ENCODE measurements at regions not wholly inside any gene's neighbourhood (a gene's known extent, or its start where the extent isn't known, plus 50 kb on each side); places are given as distances from the start of the nearest gene placed in this dataset.

DNA sequence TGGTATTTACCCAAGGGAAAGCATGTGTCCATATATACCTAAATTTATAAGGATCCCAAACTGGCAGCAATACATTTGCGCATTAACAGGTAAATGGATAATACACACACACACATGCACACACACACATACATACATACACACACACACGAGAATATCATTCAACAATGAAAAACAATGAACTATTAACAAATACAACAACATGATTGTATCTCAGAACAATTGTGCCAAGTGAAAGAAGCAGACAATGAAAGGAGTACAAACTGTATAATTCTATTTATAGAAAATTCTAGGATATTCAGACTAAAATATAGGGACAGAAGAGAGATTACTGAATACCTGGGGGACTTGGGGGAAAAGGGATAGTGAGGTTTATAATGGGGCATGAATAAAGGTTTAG, 323.0 kb downstream of the KCNJ2 start:
- no peak overlapping the region for H3K27ac ChIP-seq (ENCODE audit: low read depth, low read length, poor library complexity, severe bottlenecking)
- no peaks in the 10 kb centered on the region for H3K9me3 ChIP-seq (ENCODE audit: low read length)
- no peaks in the 10 kb centered on the region for H3K36me3 ChIP-seq (ENCODE audit: insufficient read depth, low read length)
- no peaks in the 10 kb centered on the region for H3K4me1 ChIP-seq (ENCODE audit: insufficient read depth, low read length, severe bottlenecking)
- H4K20me1 ChIP-seq (ENCODE audit: insufficient read depth, low read length), result no peaks in the 10 kb centered on the region
- H3K4me3 ChIP-seq (ENCODE audit: low read depth, low read length, poor library complexity, severe bottlenecking), result no peak overlapping the region
- no peak overlapping the region for H3K4me2 ChIP-seq (ENCODE audit: low read length)
- no peak overlapping the region for H3K9ac ChIP-seq (ENCODE audit: low read length)
- TF ChIP-seq, protein P1, sequence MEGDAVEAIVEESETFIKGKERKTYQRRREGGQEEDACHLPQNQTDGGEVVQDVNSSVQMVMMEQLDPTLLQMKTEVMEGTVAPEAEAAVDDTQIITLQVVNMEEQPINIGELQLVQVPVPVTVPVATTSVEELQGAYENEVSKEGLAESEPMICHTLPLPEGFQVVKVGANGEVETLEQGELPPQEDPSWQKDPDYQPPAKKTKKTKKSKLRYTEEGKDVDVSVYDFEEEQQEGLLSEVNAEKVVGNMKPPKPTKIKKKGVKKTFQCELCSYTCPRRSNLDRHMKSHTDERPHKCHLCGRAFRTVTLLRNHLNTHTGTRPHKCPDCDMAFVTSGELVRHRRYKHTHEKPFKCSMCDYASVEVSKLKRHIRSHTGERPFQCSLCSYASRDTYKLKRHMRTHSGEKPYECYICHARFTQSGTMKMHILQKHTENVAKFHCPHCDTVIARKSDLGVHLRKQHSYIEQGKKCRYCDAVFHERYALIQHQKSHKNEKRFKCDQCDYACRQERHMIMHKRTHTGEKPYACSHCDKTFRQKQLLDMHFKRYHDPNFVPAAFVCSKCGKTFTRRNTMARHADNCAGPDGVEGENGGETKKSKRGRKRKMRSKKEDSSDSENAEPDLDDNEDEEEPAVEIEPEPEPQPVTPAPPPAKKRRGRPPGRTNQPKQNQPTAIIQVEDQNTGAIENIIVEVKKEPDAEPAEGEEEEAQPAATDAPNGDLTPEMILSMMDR (IDR thresholded peaks at IDR 0.05; ENCODE audit: low read length), result no peak
- no peak for TF ChIP-seq EZH2 (IDR thresholded peaks at IDR 0.05; ENCODE audit: borderline replicate concordance, low read length)
- no peaks in the 10 kb centered on the region for H3K27me3 ChIP-seq (ENCODE audit: insufficient read depth, low read length)
- H2AFZ ChIP-seq (ENCODE audit: low read length), result no peak overlapping the region
- H3K9me2 ChIP-seq (ENCODE audit: low read depth, low read length), result no peaks in the 10 kb centered on the region
- no peaks in the 10 kb centered on the region for H3F3A ChIP-seq (ENCODE audit: insufficient read depth, low read length)
- no peaks in the 10 kb centered on the region for H3K79me2 ChIP-seq (ENCODE audit: insufficient read depth, low read length)

DNA sequence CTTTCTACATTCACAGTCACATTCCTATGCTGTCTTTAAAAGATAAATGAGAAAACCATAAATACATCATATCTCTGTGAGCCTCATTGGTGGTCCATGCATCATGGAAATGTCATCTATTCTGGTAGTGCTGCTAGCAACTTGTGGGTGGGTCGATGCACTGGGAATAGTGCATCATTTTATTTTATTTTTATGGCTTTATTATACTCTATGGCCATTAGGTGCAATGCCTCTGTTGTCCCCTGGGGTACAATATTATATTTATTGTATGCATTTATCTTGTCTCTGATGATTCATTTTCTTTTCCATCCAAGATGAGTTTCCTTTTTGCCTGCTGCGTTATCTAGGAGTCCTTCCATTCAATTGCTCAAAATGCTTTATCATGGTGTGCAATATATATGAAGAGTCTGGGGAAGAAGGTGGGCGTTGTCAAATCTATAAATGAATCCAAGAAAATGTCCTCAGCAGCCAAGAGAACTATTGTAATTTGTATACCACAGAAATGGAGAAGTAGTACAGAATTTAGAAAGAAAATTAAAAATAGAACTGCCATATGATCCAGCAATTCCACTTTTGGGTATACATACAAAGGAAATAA, 324.0 kb downstream of the KCNJ2 start:
- Histone ChIP-seq H3K4me3 (ENCODE audit: low read depth, low read length, poor library complexity, severe bottlenecking) (no peak overlapping the region), H3K9me2 (ENCODE audit: low read depth, low read length) (no peaks in the 10 kb centered on the region), H3K27me3 (ENCODE audit: insufficient read depth, low read length) (no peaks in the 10 kb centered on the region), H3K36me3 (ENCODE audit: insufficient read depth, low read length) (no peaks in the 10 kb centered on the region), H3K4me1 (ENCODE audit: insufficient read depth, low read length, severe bottlenecking) (no peaks in the 10 kb centered on the region), H3K79me2 (ENCODE audit: insufficient read depth, low read length) (no peaks in the 10 kb centered on the region), H3K4me2 (ENCODE audit: low read length) (no peak overlapping the region), H4K20me1 (ENCODE audit: insufficient read depth, low read length) (no peaks in the 10 kb centered on the region), H3K9ac (ENCODE audit: low read length) (no peak overlapping the region), H3F3A (ENCODE audit: insufficient read depth, low read length) (no peaks in the 10 kb centered on the region), H3K27ac (ENCODE audit: low read depth, low read length, poor library complexity, severe bottlenecking) (no peak overlapping the region), H3K9me3 (ENCODE audit: low read length) (no peaks in the 10 kb centered on the region), H2AFZ (ENCODE audit: low read length) (no peak overlapping the region)
- TF ChIP-seq EZH2 (IDR thresholded peaks at IDR 0.05; ENCODE audit: borderline replicate concordance, low read length), result no peak
- TF ChIP-seq, protein P1 (IDR thresholded peaks at IDR 0.05; ENCODE audit: low read length), result no peak

DNA sequence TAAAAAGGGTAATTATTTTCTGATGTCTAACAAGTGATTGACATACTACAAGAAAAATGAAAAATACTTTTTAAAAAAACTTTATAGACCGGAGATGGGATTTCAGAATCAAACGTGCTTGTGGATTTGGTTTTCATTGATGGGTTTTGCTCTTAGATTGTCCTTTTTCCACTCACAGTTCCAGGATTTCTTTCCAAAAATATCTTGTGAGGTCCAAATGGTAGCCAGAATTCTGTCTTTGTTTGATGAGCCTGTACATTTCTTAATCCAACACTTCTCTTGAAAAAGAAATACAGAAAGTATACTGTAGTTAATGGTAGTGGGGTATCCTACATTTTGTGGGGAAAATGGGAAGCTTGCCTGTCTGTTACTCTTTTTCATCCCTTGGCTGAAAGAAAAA, 329.3 kb downstream of the KCNJ2 start:
- H2AFZ ChIP-seq (ENCODE audit: low read length), result no peak overlapping the region
- H3K4me3 ChIP-seq (ENCODE audit: low read depth, low read length, poor library complexity, severe bottlenecking), result no peak overlapping the region
- H3K27me3 ChIP-seq (ENCODE audit: insufficient read depth, low read length), result no peaks in the 10 kb centered on the region
- no peaks in the 10 kb centered on the region for H3F3A ChIP-seq (ENCODE audit: insufficient read depth, low read length)
- H3K4me1 ChIP-seq (ENCODE audit: insufficient read depth, low read length, severe bottlenecking), result no peaks in the 10 kb centered on the region
- no peak for TF ChIP-seq EZH2 (IDR thresholded peaks at IDR 0.05; ENCODE audit: borderline replicate concordance, low read length)
- H4K20me1 ChIP-seq (ENCODE audit: insufficient read depth, low read length), result no peaks in the 10 kb centered on the region
- H3K27ac ChIP-seq (ENCODE audit: low read depth, low read length, poor library complexity, severe bottlenecking), result no peak overlapping the region
- no peaks in the 10 kb centered on the region for H3K79me2 ChIP-seq (ENCODE audit: insufficient read depth, low read length)
- no peaks in the 10 kb centered on the region for H3K9me3 ChIP-seq (ENCODE audit: low read length)
- H3K9me2 ChIP-seq (ENCODE audit: low read depth, low read length), result no peaks in the 10 kb centered on the region
- no peak overlapping the region for H3K9ac ChIP-seq (ENCODE audit: low read length)
- H3K36me3 ChIP-seq (ENCODE audit: insufficient read depth, low read length), result no peaks in the 10 kb centered on the region
- H3K4me2 ChIP-seq (ENCODE audit: low read length), result no peak overlapping the region

Data from OCI-LY1 (cell line).